HG02973 (cell line): ENCODE measurements at regions not wholly inside any gene's neighbourhood (a gene's known extent, or its start where the extent isn't known, plus 50 kb on each side); places are given as distances from the start of the nearest gene placed in this dataset.
"Not testable (repeated sequence)": the region's sequence is repeated elsewhere in the genome, so short reads cannot be mapped to it uniquely, and the experiment has no call there.

ENCODE experiments used
- ATAC-seq: cut with Tn5 transposase; IDR thresholded peaks from one replicate; pipeline ENCODE4 v1.9.1; 2021; ENCODE audit warnings: moderate library complexity; ENCODE audit not compliant: unreplicated experiment

GRCh38 chr2:194870974-194871535 is 786.0 kb upstream of the SLC39A10 start:
- no peak for ATAC-seq

DNA sequence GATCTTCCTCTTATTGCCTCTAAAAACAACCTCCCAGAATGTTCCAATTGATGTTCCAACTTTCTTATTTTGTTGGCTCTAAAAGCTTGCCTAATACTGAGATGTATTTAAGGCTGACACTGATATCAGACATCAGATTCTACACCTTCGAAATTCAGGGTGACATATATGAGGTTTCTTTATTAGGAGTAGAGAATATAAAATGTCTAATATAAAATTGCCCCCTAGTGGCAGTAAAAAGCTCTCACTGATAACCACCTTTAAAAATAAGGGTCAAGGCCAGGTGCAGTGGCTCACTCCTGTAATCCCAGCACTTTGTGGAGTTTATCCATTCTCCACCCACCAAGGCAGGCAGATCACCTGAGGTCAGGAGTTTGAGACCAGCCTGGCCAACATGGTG is 789.7 kb upstream of the SLC39A10 start:
- peak; percentile 50 for ATAC-seq

DNA sequence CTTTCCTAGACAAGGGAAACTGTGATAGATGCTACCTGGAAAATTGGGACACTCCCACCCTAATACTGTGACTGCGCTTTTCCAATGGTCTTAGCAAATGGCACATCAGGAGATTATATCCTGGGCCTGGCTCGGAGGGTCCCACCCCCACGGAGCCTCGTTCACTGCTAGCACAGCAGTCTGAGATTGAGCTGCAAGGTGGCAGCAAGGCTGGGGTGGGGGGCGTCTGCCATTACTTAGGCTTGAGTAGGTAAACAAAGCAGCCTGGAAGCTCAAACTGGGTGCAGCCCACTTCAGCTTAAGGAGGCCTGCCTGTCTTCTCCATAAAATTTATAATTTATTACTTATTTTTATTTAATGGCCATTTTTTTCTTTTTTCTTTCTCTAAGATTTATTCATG is 802.1 kb upstream of the SLC39A10 start:
- ATAC-seq: no peak

GRCh38 chr2:194842871-194843270 is 814.2 kb upstream of the SLC39A10 start:
- no peak for ATAC-seq

- ATAC-seq: not testable (repeated sequence)
Measured at GRCh38 chr2:194834371-194834770, 822.7 kb upstream of the SLC39A10 start.

GRCh38 chr2:194826241-194826640 is 830.8 kb upstream of the SLC39A10 start:
- no peak for ATAC-seq

GRCh38 chr2:194824450-194824849 is 832.6 kb upstream of the SLC39A10 start:
- no peak for ATAC-seq

GRCh38 chr2:194822657-194823056 is 834.4 kb upstream of the SLC39A10 start:
- no peak for ATAC-seq

DNA sequence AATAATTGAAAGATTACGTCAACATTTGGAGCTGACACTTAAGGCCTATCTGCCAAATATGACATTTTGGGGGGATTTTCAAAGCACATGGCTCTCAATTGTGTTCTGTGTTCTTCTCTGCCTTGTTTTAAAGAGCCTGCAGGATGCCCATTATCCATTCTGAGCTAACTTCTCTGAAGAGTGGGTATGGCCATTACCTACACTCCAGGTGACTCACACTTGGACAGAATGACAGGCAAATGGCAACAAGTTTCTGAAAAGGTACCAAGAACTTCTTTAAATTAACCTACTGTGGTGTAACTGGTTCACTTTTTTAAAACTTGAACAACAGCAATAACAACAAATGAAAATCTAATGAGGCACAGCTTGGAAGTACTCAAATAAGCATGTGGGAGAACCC is 834.9 kb upstream of the SLC39A10 start:
- no peak for ATAC-seq

DNA sequence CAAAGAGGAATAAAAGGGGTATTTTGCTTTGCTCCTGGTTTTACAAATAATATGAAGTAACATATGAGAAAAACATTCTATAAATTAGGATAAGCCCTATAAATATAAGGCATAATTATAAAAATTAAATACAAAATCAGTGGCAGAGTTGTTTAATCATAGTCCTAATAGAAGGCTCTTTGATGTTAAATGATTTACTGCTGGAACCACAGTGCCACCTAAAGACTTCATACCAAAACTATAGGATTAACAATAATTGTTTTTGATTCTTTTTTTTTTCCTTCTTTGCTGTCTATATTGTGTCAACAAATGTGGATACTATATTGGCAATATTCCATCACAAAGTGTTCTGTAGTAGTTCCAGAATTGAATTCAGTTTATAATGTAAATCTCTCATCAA is 837.7 kb upstream of the SLC39A10 start:
- no peak for ATAC-seq

DNA sequence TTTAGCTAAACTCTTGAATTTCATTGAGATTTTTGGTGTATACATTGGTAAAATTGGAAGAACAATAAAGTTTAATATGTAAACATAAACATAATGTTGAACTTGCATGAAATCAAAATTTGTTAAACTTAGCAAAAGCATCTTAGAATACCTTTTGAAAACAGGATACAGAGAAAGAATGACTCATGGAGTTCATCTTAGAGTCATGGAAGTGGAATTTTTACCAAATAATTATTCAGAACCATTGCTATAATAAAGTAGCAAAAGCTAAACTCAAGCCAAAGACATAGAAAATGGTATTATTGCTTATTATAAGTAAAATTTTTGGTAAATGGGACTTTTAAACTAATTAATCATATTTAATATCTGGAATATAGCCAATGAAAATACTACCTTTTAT is 841.6 kb upstream of the SLC39A10 start:
- no peak for ATAC-seq

GRCh38 chr2:194802589-194802988 is 854.4 kb upstream of the SLC39A10 start:
- no peak for ATAC-seq

DNA sequence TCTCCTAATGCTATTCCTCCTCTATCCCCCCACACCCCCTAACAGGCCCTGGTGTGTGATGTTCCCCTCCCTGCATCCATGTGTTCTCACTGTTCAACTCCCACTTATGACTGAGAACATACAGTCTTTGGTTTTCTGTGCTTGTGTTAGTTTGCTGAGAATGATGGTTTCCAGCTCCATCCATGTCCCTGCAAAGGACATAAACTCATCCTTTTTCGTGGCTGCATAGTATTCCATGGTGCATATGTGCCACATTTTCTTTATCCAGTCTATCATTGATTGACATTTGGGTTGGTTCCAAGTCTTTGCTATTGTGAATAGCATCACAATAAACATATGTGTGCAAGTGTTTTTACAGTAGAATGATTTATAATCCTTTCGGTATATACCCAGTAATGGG is 870.0 kb upstream of the SLC39A10 start:
- not testable (repeated sequence) for ATAC-seq

DNA sequence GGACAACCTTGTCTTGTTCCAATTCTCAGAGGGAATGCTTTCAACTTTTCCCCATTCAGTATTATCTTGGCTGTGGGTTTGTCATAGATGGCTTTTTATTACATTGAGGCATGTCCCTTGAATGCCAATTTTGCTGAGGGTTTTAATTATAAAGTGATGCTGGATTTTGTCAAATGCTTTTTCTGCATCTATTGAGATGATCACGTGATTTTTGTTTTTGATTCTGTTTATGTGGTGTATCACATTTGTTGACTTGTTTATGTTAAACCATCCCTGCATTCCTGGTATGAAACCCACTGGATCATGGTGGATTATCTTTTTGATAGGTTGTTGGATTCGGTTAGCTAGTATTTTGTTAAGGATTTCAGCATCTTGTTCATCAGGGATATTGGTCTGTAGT is 885.6 kb upstream of the SLC39A10 start:
- ATAC-seq: not testable (repeated sequence)

DNA sequence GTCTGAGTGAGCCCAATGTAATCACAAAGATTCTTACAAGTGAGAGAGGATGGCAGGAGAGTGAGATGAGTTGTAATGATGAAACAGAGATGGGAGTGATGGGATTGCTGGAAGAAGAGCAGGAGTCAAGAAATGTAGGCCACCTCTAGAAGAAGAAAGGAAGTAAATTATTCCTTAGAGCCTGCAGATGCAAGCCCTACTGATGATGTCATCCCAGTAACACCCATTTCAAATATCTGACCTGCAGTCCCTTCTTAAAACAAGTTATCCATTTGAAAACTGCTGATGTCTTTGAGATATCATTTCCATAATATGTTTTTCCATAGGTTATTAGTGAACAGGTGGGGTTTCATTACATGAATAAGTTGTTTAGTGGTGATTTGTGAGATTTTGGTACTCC is 888.0 kb upstream of the SLC39A10 start:
- ATAC-seq: no peak

- no peak for ATAC-seq
Measured at GRCh38 chr2:194765723-194766122, 891.3 kb upstream of the SLC39A10 start.

GRCh38 chr2:194750926-194751325 is 906.1 kb upstream of the SLC39A10 start:
- no peak for ATAC-seq

DNA sequence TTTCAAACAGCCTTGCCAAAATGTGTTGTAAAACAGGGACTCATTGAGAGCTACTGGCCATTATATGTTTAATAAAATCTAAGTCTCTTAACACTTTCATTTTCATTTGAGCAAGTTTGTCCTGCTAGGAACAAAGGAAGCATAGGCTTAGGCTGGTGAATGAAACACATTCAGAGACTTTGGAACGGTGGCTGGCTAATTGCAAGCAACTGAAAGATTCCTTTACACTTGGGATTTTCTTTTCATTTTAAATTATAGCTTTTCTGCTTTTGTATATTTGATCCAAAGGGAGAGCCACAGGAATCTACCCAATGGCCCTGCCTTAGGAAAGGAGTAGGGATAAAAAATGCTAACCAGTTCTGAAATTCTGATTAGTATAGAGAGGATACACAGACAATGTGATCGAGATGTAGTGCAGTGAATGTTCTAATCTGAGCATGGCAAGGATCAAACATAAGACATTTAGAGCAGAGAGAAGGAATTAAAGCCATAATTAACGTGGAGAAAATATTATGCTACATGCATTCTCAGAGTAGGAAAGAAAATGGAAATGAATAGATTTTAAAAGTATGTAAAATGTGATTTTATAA is 911.4 kb upstream of the SLC39A10 start:
- no peak for ATAC-seq

DNA sequence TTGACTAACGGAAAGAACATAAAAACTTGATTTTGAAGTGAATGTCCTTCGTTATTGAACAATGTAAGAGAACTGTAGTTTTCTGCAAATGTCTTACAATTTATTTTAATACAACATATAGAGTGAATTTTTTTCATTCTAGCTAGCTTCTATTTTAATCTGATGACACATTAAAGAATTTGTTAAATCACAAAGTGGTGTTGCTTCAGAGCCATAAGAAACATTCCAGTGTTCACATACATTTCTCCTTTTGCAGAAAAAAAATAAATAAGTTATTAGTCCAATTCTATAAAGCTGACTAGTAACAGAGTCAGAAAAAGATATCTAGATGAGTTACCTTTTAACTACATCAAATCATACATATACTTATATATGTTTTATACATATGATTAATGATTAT is 914.3 kb upstream of the SLC39A10 start:
- no peak for ATAC-seq

DNA sequence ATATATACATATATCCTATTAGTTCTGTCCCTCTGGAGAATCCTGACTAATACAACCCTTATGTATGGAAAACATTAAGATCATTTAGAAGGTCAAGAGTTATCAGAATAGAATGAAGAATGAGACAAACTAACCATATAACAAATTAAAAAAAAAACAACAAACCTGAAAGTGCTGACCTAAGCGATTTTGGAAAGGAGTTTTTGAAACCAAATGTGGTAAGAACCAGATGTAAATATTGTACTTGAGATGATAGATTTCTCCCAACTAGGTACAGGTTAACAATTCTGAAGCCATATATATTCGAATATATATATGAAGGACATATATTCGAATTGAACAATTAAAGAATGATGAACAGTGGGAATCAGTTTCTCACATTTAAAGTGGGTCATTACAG is 917.8 kb upstream of the SLC39A10 start:
- no peak for ATAC-seq

- no peak for ATAC-seq
Measured at GRCh38 chr2:194735837-194736542, 921.0 kb upstream of the SLC39A10 start.

DNA sequence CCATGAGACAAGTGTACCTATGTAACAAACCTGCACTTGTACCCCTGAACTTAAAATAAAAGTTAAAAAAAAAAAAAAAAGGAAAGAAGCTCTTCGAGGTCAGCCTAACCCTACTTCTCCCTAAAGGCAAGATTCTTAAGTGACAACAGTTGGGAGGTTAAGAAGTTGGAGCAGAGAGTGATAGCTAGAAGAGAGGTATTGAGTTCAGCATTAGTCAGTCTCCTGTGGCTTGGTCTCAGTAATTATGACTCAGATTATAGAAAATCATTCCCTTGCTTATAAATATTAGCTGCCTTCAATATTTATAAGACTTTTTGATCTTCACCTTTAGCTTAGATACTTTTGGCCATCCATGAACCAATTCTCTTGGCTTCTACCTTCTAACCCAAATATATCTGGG is 926.8 kb upstream of the SLC39A10 start:
- ATAC-seq: no peak

- no peak for ATAC-seq
Measured at GRCh38 chr2:194725169-194725568, 931.9 kb upstream of the SLC39A10 start.
